ENCODE measurements at regions not wholly inside any gene's neighbourhood (a gene's known extent, or its start where the extent isn't known, plus 50 kb on each side); places are given as distances from the start of the nearest gene placed in this dataset.

DNA sequence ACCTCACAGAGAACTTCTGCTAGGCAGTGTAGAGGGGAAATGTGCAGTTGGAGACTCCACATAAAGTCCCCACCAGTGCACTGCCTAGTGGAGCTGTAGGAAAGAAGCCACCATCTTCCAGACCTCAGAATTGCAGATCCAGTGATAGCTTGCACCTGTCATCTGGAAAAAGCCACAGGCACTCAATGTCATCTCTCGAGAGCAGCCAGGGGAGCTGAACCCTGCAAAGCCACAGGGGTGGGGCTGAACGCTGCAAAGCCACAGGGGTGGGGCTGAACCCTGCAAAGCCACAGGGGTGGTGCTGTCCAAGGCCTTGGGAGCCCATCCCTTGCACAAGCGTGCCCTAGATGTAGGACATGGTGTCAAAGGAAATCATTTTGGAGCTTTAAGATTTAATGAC is 1226.3 kb downstream of the PCDH7 start:
- TF ChIP-seq, protein P1, sequence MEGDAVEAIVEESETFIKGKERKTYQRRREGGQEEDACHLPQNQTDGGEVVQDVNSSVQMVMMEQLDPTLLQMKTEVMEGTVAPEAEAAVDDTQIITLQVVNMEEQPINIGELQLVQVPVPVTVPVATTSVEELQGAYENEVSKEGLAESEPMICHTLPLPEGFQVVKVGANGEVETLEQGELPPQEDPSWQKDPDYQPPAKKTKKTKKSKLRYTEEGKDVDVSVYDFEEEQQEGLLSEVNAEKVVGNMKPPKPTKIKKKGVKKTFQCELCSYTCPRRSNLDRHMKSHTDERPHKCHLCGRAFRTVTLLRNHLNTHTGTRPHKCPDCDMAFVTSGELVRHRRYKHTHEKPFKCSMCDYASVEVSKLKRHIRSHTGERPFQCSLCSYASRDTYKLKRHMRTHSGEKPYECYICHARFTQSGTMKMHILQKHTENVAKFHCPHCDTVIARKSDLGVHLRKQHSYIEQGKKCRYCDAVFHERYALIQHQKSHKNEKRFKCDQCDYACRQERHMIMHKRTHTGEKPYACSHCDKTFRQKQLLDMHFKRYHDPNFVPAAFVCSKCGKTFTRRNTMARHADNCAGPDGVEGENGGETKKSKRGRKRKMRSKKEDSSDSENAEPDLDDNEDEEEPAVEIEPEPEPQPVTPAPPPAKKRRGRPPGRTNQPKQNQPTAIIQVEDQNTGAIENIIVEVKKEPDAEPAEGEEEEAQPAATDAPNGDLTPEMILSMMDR (IDR thresholded peaks at IDR 0.05), result no peak
- Histone ChIP-seq H3K27ac (no peak overlapping the region), H3K36me3 (no peaks in the 10 kb centered on the region), H3K4me3 (no peak overlapping the region), H3K27me3 (no peaks in the 10 kb centered on the region), H3K4me1 (no peaks in the 10 kb centered on the region), H3K9me3 (no peaks in the 10 kb centered on the region)
- WGBS, 2 donors, result 31 to 57% methylated on average over 3 of the region's 3 CpGs
- ATAC-seq (no peak), DNase-seq (no peak)
- intact Hi-C loops (cut with DNase I), result no loop called here

DNA sequence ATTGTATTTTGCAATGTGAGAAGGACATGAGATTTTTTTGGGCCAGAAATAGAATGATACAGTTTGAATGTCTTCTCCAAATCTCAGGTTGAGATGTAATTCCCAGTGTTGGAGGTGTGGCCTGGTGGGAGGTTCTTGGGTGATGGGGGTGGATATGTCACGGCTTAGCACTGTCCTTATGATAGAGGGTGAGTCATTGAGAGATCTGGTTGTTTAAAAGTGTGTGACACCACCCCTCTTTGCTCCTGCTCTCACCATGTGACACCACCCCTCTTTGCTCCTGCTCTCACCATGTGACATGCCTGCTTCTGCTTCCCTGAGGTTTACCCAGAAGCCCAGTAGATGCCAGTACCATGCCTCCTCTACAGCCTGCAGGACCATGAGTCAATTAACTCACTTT is 1226.9 kb downstream of the PCDH7 start:
- WGBS, 2 donors, result 57 to 71% methylated on average over 1 of the region's 1 CpG
- no peak for ATAC-seq

DNA sequence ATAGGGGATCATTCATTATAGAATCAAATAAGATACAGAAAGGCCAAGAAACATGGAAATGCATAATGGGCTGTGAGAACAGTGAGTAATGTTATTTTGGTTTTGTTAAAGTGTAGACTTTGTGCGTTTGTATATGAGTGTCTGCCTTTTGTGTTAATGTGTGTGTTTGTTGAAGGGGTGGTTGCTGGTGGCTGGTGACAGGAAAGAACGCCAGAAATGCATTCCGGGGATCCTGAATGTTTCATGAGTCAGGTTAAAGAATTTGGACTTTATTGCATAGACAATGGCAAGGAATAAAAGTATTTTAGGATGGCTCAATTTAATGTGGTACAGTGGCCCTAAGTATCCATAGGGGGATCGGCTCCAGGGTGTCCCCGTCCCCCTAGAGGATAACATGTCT is 1228.9 kb downstream of the PCDH7 start:
- H3K27me3 ChIP-seq, result no peaks in the 10 kb centered on the region
- TF ChIP-seq, protein P1 (IDR thresholded peaks at IDR 0.05), result no peak
- H3K27ac ChIP-seq, result no peak overlapping the region
- no peak overlapping the region for H3K4me3 ChIP-seq
- intact Hi-C loops (cut with DNase I), result no loop called here
- no peaks in the 10 kb centered on the region for H3K36me3 ChIP-seq
- ATAC-seq (no peak), DNase-seq (no peak)
- 85% methylated on average over 5 of the region's 5 CpGs for WGBS, 2 donors
- H3K4me1 ChIP-seq, result no peaks in the 10 kb centered on the region
- no peaks in the 10 kb centered on the region for H3K9me3 ChIP-seq

More for the DNA sequence above, 1226.9 kb downstream of the PCDH7 start:
- Histone ChIP-seq H3K4me1 (no peaks in the 10 kb centered on the region), H3K27me3 (no peaks in the 10 kb centered on the region), H3K9me3 (no peaks in the 10 kb centered on the region), H3K36me3 (no peaks in the 10 kb centered on the region), H3K4me3 (no peak overlapping the region), H3K27ac (no peak overlapping the region)
- no peak for DNase-seq
- TF ChIP-seq, protein P1 (IDR thresholded peaks at IDR 0.05), result no peak
- intact Hi-C loops (cut with DNase I), result no loop called here

DNA sequence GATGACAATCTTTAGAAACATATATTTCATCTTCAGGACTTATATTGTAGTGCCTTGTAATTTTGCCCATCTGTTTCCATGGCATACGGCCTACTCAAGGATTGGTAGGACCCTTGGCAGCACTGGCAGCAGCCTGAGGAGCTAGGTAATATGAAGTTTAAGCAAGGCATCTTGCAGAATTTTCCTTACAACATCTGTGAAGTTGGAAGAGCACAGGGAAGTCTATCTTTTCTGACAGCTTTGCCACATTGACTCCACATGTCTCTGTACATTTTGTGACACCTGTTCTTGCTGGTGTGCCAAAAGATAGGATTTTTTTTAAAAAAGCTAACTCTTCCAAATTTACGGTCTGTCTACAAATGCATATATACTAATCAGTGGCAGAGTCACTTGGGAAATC is 1235.2 kb downstream of the PCDH7 start:
- 72 to 83% methylated on average over 2 of the region's 2 CpGs for WGBS, 2 donors

More for the DNA sequence above, 1235.2 kb downstream of the PCDH7 start:
- intact Hi-C loops (cut with DNase I), result no loop called here
- DNase-seq (no peak), ATAC-seq (no peak)
- Histone ChIP-seq H3K4me1 (no peaks in the 10 kb centered on the region), H3K27ac (no peak overlapping the region), H3K36me3 (no peaks in the 10 kb centered on the region), H3K4me3 (no peak overlapping the region), H3K9me3 (no peaks in the 10 kb centered on the region), H3K27me3 (no peaks in the 10 kb centered on the region)
- TF ChIP-seq, protein P1 (IDR thresholded peaks at IDR 0.05), result no peak
